GM10266 (cell line): ENCODE measurements at regions not wholly inside any gene's neighbourhood (a gene's known extent, or its start where the extent isn't known, plus 50 kb on each side); places are given as distances from the start of the nearest gene placed in this dataset.

Experiments
- DNase-seq: peaks from one replicate; pipeline ENCODE4 v3.0.0; 2012; ENCODE audit errors: extremely low spot score
- CTCF ChIP-seq: IDR thresholded peaks from 2 replicates; pipeline ENCODE4 v1.5.1; 2012; ENCODE audit warnings: mild to moderate bottlenecking, low read depth; ENCODE audit not compliant: control insufficient read depth, insufficient read depth; ENCODE audit errors: missing control alignments

GRCh38 chr5:124053340-124053739 lies 541.4 kb downstream of the CSNK1G3 start:
- DNase-seq = no peak
- no peak for TF ChIP-seq CTCF

- no peak for DNase-seq
- no peak for TF ChIP-seq CTCF
Observed at GRCh38 chr5:124052201-124052600, 540.2 kb downstream of the CSNK1G3 start.

GRCh38 chr5:124050120-124050770 lies 538.3 kb downstream of the CSNK1G3 start:
- DNase-seq = no peak
- TF ChIP-seq CTCF = no peak

DNA sequence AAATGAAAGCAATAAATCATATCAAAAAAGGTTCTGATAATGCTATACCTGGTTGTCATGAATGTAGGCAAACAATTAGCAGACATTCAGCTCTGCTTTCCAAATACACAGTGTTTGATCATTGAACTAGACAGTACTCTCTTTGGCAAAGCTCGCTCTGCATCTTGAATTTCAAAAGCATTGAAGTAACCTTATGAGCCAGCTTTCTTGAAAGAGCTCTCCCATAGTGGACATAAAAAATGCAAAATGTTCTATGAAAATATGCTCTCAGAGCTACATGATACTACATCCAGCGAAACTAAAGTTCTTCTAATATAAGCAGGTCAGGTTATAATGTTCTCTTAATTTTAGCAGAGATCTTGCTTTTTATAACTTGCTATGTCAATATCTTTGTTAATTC lies 533.4 kb downstream of the CSNK1G3 start:
- DNase-seq = no peak
- TF ChIP-seq CTCF = no peak

GRCh38 chr5:124044613-124045012 lies 532.6 kb downstream of the CSNK1G3 start:
- TF ChIP-seq CTCF = no peak
- no peak for DNase-seq

- DNase-seq = no peak
- no peak for TF ChIP-seq CTCF
Observed at GRCh38 chr5:124043456-124043855, 531.5 kb downstream of the CSNK1G3 start.

GRCh38 chr5:124040799-124041198 lies 528.8 kb downstream of the CSNK1G3 start:
- DNase-seq = no peak
- no peak for TF ChIP-seq CTCF
